ENCODE measurements at regions not wholly inside any gene's neighbourhood (a gene's known extent, or its start where the extent isn't known, plus 50 kb on each side); places are given as distances from the start of the nearest gene placed in this dataset.

- no peak for TF ChIP-seq CTCF (IDR thresholded peaks at IDR 0.05; ENCODE audit: borderline replicate concordance, insufficient read depth, low read depth, low read length)
These were observed 64.4 kb upstream of the BARHL2 start for GRCh38 chr1:90781534-90781933.

GRCh38 chr1:90780981-90781380 lies 63.9 kb upstream of the BARHL2 start:
- no peak for TF ChIP-seq CTCF (IDR thresholded peaks at IDR 0.05; ENCODE audit: borderline replicate concordance, insufficient read depth, low read depth, low read length)
- no peak overlapping the region for H3K4me3 ChIP-seq (ENCODE audit: low read depth, low read length)

More at GRCh38 chr1:90781534-90781933, 64.4 kb upstream of the BARHL2 start:
- H3K4me3 ChIP-seq (ENCODE audit: low read depth, low read length): no peak overlapping the region

- H3K4me3 ChIP-seq (ENCODE audit: low read depth, low read length): no peak overlapping the region
- no peak for TF ChIP-seq CTCF (IDR thresholded peaks at IDR 0.05; ENCODE audit: borderline replicate concordance, insufficient read depth, low read depth, low read length)
These were observed 62.5 kb upstream of the BARHL2 start for GRCh38 chr1:90779573-90779972.

- TF ChIP-seq CTCF (IDR thresholded peaks at IDR 0.05; ENCODE audit: borderline replicate concordance, insufficient read depth, low read depth, low read length): no peak
- H3K4me3 ChIP-seq (ENCODE audit: low read depth, low read length): no peak overlapping the region
These were observed 61.4 kb upstream of the BARHL2 start for GRCh38 chr1:90778486-90778885.

- TF ChIP-seq CTCF (IDR thresholded peaks at IDR 0.05; ENCODE audit: borderline replicate concordance, insufficient read depth, low read depth, low read length): no peak
- no peak overlapping the region for H3K4me3 ChIP-seq (ENCODE audit: low read depth, low read length)
These were observed 56.7 kb upstream of the BARHL2 start for GRCh38 chr1:90773812-90774211.

GRCh38 chr1:90768826-90769225 lies 51.7 kb upstream of the BARHL2 start:
- no peak for TF ChIP-seq CTCF (IDR thresholded peaks at IDR 0.05; ENCODE audit: borderline replicate concordance, insufficient read depth, low read depth, low read length)

GRCh38 chr1:90768098-90768497 lies 51.0 kb upstream of the BARHL2 start:
- no peak for TF ChIP-seq CTCF (IDR thresholded peaks at IDR 0.05; ENCODE audit: borderline replicate concordance, insufficient read depth, low read depth, low read length)
- no peak overlapping the region for H3K4me3 ChIP-seq (ENCODE audit: low read depth, low read length)

More at GRCh38 chr1:90768826-90769225, 51.7 kb upstream of the BARHL2 start:
- no peak overlapping the region for H3K4me3 ChIP-seq (ENCODE audit: low read depth, low read length)
